Muscle of leg (tissue), 3 donors: ENCODE measurements at regions not wholly inside any gene's neighbourhood (a gene's known extent, or its start where the extent isn't known, plus 50 kb on each side); places are given as distances from the start of the nearest gene placed in this dataset.

ENCODE experiments used
- DNase-seq: peaks from one replicate; pipeline ENCODE4 v3.0.0; 2013
- H3K27ac ChIP-seq: one replicate; pipeline ENCODE4 v1.5.1; 2013; ENCODE audit warnings: mild to moderate bottlenecking, low read length, control low read depth
- H3K27me3 ChIP-seq: one replicate; pipeline ENCODE4 v1.6.1; 2013; ENCODE audit warnings: low read length; ENCODE audit not compliant: control insufficient read depth, insufficient read depth
- H3K36me3 ChIP-seq: one replicate; pipeline ENCODE4 v1.6.1; 2013; ENCODE audit warnings: low read length; ENCODE audit not compliant: control insufficient read depth, insufficient read depth
- H3K4me1 ChIP-seq: one replicate; pipeline ENCODE4 v1.6.1; 2013; ENCODE audit warnings: low read length; ENCODE audit not compliant: control insufficient read depth, insufficient read depth
- H3K4me3 ChIP-seq: one replicate; pipeline ENCODE4 v1.5.1; 2013; ENCODE audit warnings: low read length, control low read depth
- H3K9me3 ChIP-seq: replicated peaks from 2 replicates; pipeline ENCODE4 v1.6.1; 2013; ENCODE audit warnings: low read depth, low read length; ENCODE audit not compliant: control insufficient read depth
- WGBS: methylation state at CpG from one replicate; pipeline ENCODE4 v1.1.5; 2013; ENCODE audit warnings: missing lambda C conversion rate; ENCODE audit not compliant: insufficient coverage; 5-methylcytosine and 5-hydroxymethylcytosine counted together

DNA sequence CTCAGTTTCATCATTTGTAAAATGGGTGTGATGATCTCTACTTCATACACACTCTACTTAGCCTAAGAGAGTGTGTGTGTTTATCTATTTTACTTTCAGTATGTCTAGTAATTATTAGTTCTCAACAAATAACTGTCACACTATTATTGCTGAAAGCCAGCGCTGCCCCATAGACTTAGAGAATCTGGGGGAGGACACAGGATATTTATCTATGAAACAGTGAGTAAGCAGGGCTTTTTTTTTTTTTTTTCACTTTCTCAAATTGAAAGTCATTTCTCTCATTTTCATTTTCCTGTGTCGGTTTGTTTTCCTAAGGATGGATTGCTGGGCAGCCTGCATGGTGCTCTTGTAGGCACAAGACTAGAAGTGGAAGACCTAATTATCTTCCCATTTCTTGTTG is 248.4 kb upstream of the RPS23 start:
- DNase-seq: no peak
- no peak overlapping the region for H3K4me3 ChIP-seq
- H3K9me3 ChIP-seq: no peaks in the 10 kb centered on the region
- no peaks in the 10 kb centered on the region for H3K27me3 ChIP-seq
- H3K4me1 ChIP-seq: no peaks in the 10 kb centered on the region
- no peak overlapping the region for H3K27ac ChIP-seq
- no peaks in the 10 kb centered on the region for H3K36me3 ChIP-seq
- no CpG with 5 or more reads among the region's 2 CpGs for WGBS

GRCh38 chr5:82525626-82526025 is 247.5 kb upstream of the RPS23 start:
- Histone ChIP-seq H3K27me3 (no peaks in the 10 kb centered on the region), H3K36me3 (no peaks in the 10 kb centered on the region), H3K9me3 (no peaks in the 10 kb centered on the region), H3K4me1 (no peaks in the 10 kb centered on the region), H3K27ac (no peak overlapping the region), H3K4me3 (no peak overlapping the region)
- WGBS: 100% methylated on average over 2 of the region's 3 CpGs
- no peak for DNase-seq

- Histone ChIP-seq H3K4me1 (no peaks in the 10 kb centered on the region), H3K4me3 (no peak overlapping the region), H3K9me3 (no peaks in the 10 kb centered on the region), H3K27ac (no peak overlapping the region), H3K27me3 (no peaks in the 10 kb centered on the region), H3K36me3 (no peaks in the 10 kb centered on the region)
- no CpG with 5 or more reads among the region's 2 CpGs for WGBS
- DNase-seq: no peak
These were observed 245.5 kb upstream of the RPS23 start for GRCh38 chr5:82523633-82524032.

DNA sequence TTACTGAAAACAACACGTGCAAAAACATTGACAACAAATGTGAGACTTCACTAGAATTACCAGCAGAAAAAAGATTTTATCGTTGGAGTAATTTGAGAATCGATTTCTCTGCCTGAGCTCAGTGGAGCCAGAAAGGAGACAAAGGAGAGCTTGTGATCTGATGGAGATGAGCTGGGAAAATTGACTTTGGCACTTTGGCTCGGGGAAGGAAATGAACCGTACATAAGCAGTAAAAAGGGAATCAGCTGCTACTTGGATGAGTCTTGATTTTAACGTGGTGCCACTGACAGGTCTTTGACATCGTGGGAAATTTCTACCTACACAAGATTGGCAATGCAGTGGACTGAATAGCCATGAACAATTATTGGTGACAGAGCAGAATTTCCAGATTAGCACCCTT is 244.7 kb upstream of the RPS23 start:
- no peaks in the 10 kb centered on the region for H3K9me3 ChIP-seq
- 57% methylated on average over 5 of the region's 7 CpGs for WGBS
- peak; percentile 49 for DNase-seq

GRCh38 chr5:82521431-82522051 is 243.4 kb upstream of the RPS23 start:
- no peak overlapping the region for H3K4me3 ChIP-seq
- WGBS: 92% methylated on average over 2 of the region's 4 CpGs
- no peak for DNase-seq
- no peaks in the 10 kb centered on the region for H3K9me3 ChIP-seq
- no peaks in the 10 kb centered on the region for H3K27me3 ChIP-seq
- no peaks in the 10 kb centered on the region for H3K4me1 ChIP-seq
- no peaks in the 10 kb centered on the region for H3K36me3 ChIP-seq
- no peak overlapping the region for H3K27ac ChIP-seq

More for the DNA sequence above, 244.7 kb upstream of the RPS23 start:
- no peaks in the 10 kb centered on the region for H3K4me1 ChIP-seq
- no peaks in the 10 kb centered on the region for H3K36me3 ChIP-seq
- H3K4me3 ChIP-seq: no peak overlapping the region
- H3K27ac ChIP-seq: peak overlapping the region; percentile 4
- H3K27me3 ChIP-seq: no peaks in the 10 kb centered on the region

DNA sequence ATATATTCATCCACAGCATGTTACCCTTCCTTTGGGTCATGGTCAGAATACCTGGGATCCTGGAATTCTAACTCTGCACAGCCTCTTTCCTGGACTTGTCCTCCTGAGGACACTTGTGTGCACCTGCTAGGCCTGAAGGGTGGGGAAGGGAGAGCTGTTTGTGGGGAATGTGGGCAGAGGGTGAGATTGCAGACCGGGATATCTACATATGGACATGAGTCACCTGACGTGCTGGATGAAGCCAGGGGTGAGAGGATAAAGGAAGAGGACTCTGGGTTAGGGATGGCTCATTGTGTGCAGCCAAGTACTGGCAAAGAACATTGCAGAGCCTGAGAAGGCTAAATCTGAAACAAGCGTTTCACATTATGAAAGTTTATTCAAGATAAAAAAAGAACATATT is 241.4 kb upstream of the RPS23 start:
- 73% methylated on average over 2 of the region's 3 CpGs for WGBS

DNA sequence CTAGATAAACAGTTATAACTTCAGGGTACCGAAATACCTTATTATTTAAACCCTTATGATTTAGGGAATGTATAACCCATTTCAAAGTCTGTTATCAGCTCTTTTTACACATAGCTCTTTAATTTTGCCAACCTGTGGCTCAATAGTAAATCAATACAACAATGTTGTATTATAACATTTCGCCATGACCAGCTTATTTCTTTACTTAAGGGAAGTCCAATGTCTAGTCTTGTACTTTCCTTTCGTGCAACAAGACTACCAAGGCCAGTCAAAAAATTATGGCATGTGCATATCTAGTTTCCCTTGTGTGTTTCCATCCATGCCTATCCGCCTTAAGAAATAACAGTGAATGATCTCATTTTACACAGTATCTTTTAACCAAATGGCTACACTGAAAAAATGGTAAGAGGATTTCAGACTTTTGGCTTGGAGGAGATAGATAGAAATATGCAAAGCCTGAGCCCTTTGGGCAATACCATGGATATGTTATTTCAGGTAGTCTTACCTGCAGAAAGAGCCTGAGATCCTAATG is 239.5 kb upstream of the RPS23 start:
- Histone ChIP-seq H3K27ac (no peak overlapping the region), H3K27me3 (no peaks in the 10 kb centered on the region), H3K4me1 (no peaks in the 10 kb centered on the region), H3K4me3 (no peak overlapping the region), H3K9me3 (no peaks in the 10 kb centered on the region), H3K36me3 (no peaks in the 10 kb centered on the region)
- WGBS: no CpG with 5 or more reads among the region's 4 CpGs
- DNase-seq: no peak

More for the DNA sequence above, 241.4 kb upstream of the RPS23 start:
- Histone ChIP-seq H3K4me1 (no peaks in the 10 kb centered on the region), H3K4me3 (no peak overlapping the region), H3K9me3 (no peaks in the 10 kb centered on the region), H3K36me3 (no peaks in the 10 kb centered on the region), H3K27ac (no peak overlapping the region), H3K27me3 (no peaks in the 10 kb centered on the region)
- DNase-seq: no peak

- Histone ChIP-seq H3K4me3 (no peak overlapping the region), H3K36me3 (no peaks in the 10 kb centered on the region), H3K27ac (no peak overlapping the region), H3K27me3 (no peaks in the 10 kb centered on the region), H3K9me3 (no peaks in the 10 kb centered on the region), H3K4me1 (no peaks in the 10 kb centered on the region)
- DNase-seq: no peak
- 80% methylated on average over 1 of the region's 5 CpGs for WGBS
These were observed 235.6 kb upstream of the RPS23 start for GRCh38 chr5:82513738-82514137.

DNA sequence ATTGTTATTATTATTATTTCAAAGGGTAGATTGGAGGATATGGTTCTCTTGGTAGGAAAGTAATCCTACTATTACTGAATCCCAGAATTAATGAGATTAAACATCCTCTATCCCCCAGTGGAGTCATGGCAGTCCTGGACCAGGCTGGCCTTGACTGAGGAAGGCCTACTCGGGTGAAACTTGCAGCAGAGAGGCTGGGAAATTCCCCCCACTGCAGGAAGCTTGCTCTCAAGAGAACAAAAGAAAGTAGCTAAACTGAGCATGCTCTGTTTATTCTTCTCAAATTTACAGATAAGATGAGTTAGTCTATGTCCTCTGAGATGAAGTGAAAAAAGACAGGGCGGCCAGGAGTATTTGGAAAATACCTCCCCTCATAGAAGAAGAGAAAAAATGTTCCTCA is 233.9 kb upstream of the RPS23 start:
- Histone ChIP-seq H3K4me1 (no peaks in the 10 kb centered on the region), H3K36me3 (no peaks in the 10 kb centered on the region), H3K9me3 (peaks cover 2% of the 10 kb centered on the region), H3K27ac (no peak overlapping the region), H3K4me3 (no peak overlapping the region), H3K27me3 (no peaks in the 10 kb centered on the region)
- no CpG with 5 or more reads among the region's 2 CpGs for whole genome bisulfite sequencing
- no peak for DNase-seq

DNA sequence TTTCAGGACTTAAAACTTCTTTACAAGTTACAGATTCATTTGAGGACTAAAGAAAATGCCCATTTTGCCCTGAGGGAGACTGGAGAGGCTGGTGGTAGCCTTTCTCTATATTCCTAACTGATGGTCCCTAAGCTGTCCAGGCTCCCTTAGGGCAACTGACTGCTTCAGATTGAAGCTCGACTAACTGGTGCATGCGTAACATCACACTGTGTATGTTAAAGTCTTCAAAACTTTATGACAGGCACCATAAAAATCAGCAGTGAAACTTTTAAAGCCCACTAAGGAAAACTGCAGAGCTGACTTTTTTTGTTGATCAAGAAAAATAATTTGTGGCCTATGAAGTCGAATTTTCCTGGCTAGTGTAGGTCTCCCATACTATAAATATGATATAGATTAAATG is 233.0 kb upstream of the RPS23 start:
- H3K27me3 ChIP-seq: no peaks in the 10 kb centered on the region
- H3K4me3 ChIP-seq: no peak overlapping the region
- H3K27ac ChIP-seq: no peak overlapping the region
- no peaks in the 10 kb centered on the region for H3K36me3 ChIP-seq
- H3K4me1 ChIP-seq: no peaks in the 10 kb centered on the region
- H3K9me3 ChIP-seq: peaks cover 7% of the 10 kb centered on the region
- no CpG with 5 or more reads among the region's 3 CpGs for WGBS
- no peak for DNase-seq

- no CpG with 5 or more reads among the region's 1 CpG for WGBS
- Histone ChIP-seq H3K27ac (no peak overlapping the region), H3K27me3 (no peaks in the 10 kb centered on the region), H3K9me3 (peaks cover 7% of the 10 kb centered on the region), H3K4me1 (no peaks in the 10 kb centered on the region), H3K4me3 (no peak overlapping the region), H3K36me3 (no peaks in the 10 kb centered on the region)
- no peak for DNase-seq
These were observed 231.6 kb upstream of the RPS23 start for GRCh38 chr5:82509762-82510161.
